HG02571 (cell line): ENCODE measurements at regions not wholly inside any gene's neighbourhood (a gene's known extent, or its start where the extent isn't known, plus 50 kb on each side); places are given as distances from the start of the nearest gene placed in this dataset.
"Not testable (repeated sequence)": the region's sequence is repeated elsewhere in the genome, so short reads cannot be mapped to it uniquely, and the experiment has no call there.

Experiments
- ATAC-seq: cut with Tn5 transposase; IDR thresholded peaks from one replicate; pipeline ENCODE4 v1.9.1; 2021; ENCODE audit warnings: mild to moderate bottlenecking, moderate library complexity; ENCODE audit not compliant: unreplicated experiment

DNA sequence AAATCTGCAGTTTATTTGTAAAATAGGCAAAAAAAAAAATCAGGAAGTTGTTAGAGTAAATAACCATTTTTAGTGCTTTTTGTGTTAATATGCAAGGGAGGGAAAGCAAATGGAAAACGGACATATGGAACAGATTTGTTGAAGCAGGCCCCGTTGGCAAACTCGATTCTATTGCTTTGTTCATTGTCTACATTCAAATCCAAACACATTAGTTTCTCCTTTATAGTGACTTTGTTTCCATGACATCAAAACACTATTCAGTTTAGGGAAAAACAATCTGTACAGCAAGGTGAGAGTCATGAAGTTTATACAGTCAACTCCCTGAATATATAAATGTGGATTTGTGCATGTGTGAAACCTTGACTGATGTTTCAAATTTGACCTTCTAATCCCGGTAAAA lies 142.2 kb downstream of the FAM47A start:
- ATAC-seq = no peak

DNA sequence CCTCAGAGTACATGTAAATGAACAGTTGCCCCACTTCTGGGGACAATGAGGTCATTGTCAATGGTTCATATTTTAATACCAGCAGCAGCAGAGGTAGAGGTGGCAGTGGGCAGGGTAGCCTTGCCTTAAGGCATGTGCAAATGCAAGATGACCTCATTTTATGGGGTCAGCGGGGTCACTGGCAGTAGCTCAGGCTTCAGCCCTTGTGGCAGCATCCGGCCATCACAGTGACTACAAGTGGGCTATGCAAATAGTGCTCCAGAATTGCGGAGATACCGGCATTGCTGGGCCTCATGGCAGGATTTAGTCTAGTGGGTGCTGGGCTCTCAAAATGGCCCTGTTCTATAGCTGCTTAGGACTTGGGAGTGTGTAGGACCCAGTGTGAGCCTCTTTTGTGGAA lies 144.7 kb downstream of the FAM47A start:
- ATAC-seq = no peak

DNA sequence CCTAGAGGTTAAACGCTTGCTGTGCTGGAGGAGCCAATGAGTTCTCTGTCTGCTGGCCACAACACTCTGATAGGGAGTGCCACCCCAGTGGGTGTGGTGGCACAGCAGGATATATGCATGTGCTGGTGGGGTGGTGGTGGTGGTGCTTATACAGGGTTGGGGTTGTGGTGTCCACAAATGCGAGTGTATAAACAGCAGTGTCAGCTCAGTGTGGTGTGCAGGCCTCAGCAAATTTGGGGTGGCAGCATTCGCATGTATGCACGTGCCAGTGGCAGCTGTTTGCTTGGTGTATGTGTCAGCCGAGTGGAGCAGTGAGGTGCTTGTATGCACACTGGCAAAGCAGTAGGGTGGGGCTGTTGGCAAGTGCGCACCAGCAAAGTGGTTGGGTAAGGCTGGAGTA lies 157.4 kb downstream of the FAM47A start:
- ATAC-seq = no peak

DNA sequence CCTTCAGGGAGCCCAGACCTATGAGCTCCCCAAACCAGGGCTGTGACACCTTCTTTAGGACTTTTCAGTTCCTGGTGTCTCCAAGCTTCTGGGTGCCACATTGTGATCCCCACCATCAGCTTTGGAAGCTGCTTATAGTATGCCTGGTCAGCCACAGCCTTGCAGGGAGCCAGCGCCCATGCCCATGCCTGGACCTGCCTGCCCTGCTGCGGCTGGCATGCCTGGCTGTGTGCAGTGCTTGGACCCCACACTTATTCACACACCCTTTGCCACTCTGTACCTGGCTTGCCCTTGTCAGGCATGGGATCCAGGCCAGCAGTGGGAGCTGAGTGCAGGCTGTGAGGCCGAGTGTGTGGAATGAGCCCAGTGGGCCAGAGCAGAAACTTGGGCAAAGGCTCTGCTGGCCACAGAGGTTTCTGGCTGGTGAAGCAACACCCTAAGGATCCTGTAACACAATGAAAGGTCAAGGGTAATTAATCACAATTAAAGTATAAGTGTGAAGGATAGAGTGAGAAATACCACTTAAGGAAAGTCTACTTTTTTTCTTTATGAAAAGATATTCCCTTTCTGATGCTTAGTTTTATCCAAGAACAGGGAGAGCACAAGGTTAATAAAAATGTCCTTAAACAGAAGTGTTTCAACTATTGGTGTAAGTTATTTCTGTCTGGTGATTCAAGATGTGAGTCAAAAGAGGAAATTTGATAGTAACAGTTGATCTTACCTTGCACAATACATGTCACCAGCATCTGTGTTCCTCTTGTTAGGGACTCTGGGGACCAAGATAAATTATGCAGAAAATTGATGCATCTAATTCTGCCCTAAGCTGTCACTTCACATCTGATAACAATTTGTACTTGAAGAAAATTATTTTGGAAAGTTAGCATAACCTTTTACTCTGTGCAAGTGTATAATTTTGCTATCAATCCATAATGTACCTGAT lies 161.8 kb downstream of the FAM47A start:
- ATAC-seq = no peak

DNA sequence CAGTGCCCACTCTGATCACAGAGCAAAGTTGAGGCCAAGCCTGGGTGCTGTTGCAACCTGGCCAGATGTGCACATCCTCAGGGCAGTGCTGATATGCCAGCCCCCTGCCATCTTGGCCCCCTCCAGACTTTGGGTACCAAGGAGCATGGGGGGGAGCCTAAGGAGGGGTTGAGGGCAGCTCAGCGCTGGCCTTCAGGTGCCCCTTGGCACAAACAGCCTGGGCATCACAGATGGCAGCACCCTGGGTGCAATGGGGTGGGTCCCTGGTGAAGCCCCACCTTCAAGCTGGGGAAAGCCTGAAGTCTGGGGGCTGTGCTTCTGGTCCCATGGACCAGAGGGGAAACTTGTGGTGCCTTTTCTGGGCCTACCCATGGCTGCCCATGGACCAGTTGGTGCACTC lies 163.0 kb downstream of the FAM47A start:
- no peak for ATAC-seq

DNA sequence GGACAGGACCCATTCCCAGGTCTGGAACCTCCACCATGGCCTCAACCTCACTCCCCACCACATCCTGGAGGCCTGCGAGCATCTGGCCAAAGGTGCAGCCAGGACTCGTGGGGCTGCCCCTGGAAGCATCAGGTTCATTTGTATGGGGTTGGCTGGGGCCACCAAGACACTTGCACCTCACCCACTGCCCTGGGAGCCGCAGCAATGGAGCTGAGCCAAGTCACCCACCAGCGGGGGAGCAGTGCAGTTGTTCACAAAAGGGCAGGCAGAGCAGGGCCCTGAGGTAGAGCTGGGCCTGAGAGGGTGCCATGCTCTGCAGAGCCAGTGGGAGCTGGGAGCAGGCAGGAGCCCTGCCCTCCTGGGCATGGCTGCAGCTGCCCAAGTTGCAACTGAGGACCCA lies 163.5 kb downstream of the FAM47A start:
- no peak for ATAC-seq

DNA sequence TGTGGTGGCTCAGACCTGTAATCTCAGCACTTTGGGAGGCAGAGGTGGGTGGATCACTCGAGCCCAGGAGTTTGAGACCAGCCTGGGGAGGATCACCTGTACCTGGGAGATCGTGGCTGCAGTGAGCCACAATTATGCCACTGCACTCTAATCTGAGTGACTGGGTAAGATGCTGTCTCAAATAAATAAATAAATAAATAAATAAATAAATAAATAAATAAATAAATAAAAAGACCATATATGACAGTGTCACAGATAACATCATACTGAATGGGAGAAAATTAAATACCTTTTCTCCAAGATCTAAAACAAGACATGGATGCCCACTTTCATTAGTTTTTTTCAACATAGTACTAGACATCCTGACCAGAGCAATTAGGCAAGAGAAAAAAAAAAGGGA lies 182.8 kb downstream of the FAM47A start:
- no peak for ATAC-seq

DNA sequence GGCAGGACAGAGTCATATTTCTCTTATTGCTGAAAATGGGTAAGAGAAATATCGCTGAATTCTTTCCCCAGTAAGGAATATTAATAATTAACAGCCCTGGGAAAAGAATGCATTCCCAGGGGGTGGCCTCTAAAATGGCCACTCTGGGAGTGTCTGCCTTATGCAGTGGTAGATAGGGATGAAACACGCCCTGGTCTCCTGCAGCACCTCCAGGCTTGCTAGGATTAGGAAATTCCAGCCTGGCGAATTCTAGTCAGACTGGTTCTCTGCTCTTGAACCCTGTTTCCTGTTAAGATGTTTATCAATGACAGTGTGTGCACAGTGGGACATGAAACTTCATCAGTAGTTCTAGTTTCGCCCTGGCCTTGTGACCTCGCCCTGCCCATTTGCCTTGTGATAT lies 205.9 kb downstream of the FAM47A start:
- ATAC-seq = not testable (repeated sequence)

DNA sequence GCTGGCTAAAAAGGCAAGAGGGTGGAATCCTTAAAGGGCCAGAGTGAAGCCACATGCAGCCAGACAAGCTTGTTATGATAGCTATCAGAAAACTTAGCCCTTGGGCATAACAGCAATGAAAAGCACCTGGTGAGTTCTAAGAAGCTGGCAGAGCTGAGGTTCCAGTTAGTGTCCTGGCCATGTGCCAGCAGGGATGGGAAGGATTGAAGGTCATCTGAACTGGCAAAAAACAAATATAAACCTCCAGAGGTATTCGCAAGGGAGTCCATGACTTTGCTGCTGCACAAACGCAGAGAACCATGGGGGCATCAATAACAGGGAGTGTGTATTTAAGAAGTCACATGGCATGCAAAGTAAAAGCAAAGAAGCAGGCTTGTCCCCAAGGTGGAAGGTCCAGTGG lies 208.9 kb downstream of the FAM47A start:
- ATAC-seq = no peak

DNA sequence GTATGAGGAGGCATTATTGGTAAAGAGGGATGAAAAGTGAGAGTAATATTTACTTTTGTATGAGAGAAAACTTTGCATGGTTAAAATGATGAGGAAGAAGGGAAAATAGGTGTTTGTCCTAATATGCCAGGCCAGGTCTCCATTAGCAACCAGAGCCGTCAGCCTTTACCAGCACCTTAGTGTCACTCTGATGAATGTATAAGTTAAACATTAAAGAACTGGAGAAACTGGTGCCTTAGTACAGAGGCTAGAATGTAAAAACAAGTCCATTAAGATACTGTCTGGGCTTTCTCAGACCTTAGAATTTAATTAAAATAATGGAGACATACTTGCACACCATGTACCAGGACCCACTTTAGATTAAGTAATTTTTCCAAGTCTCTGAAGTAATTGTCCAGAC lies 222.3 kb downstream of the FAM47A start:
- ATAC-seq = no peak

DNA sequence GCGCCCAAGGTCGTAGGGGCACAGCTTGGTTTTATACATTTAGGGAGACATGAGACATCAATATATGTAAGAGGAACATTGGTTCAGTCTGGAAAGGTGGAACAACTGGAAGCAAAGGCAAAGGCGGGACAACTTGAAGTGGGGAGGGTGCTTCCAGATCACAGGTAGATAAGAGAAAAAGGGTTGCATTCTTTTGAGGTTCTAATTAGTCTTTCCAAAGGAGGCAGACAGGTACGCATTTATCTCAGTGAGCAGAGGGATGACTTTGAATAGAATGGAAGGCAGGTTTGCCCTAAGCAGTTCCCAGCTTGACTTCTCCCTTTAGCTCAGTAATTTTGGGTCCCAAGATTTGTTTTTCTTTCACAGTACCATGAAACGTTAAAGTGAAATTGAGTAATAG lies 223.2 kb downstream of the FAM47A start:
- no peak for ATAC-seq

DNA sequence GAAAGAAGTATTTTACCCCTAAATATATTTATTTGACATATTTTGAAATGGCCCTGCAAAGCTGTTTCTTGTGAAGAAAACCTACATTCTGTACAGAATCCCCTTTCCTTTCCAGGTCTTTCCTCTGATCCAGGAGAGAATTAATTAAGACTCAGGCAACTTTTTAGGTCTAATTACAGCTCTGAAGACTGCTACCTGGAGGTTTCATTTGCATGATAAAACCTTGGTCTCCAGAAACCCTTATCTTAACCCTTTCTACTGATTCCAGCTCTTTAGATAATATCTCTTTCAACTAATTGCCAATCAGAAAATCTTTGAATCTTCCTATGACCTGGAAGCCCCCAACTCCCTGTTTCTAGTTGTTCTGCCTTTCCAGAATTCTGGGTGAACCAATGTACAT lies 224.0 kb downstream of the FAM47A start:
- ATAC-seq = no peak

DNA sequence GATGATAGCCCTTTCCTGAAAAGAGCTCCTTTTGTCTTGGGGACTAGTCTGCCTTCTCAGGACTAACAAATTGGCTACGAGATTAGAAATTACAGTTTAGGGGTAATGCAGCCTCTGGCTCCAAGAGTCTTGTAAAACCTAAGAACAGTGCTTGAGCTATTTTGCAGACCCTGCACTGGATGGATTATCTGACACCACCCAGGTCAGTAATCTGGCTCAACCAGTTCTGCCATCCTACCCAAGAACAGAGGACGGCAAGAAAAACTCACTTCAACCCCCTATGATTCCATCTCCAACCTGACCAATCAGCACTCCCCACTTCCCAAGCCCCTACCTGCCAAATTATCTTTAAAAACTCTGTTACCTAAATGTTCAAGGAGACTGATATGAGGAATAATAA lies 225.1 kb downstream of the FAM47A start:
- no peak for ATAC-seq

DNA sequence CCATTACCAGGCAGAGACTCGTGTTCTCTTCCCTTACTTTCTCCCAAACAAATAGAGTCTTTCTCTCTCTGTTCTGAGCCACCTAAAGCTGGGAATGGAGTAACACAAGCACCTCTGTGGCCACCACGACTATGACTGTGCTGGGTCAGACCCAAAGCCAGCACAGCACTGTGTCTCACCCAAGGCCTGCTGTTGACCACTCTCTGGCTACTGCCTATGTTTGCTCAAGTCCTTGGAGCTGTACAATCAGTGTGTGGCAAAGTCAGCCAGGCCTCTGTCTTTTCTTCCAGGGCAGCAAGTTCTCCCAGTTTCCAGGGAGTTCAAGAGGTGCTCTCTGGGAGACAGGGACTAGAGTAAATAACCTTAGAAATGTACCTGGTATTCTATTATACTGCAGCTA lies 239.4 kb downstream of the FAM47A start:
- no peak for ATAC-seq

DNA sequence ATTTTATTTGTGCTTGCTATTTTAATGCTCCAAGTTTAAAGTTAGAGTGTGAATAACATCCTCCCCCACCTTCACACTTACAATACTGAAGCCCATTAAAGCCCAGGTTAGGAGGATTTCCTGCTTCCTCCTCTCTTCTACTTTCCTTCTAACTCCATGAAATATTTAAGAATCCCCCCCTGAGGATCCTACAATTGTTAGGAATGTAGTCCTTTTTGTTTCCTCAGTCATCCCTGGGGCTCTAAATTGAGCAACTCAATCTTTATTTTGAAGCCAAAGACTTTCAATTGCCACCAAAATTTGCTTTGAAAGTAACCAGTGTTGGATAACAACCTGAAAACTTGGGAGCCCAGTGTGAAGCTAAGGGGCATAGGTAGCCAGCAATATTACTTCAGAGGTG lies 276.9 kb downstream of the FAM47A start:
- no peak for ATAC-seq

DNA sequence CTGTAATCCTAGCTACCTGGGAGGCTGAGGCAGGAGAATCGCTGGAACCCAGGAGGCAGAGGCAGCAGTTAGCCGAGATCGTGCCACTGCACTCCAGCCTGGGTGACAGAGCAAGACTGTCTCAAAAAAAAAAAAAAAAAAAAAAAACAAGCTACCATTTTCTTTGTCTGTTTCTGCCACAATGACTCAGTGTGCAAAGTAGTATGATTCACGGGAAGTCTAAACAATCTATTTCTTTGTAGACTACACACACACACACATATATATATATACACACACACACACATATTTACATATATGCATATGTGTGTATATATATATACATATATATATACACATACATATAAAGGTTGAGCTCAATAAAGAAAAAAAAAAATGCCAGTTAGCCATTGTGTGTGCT lies 280.0 kb downstream of the FAM47A start:
- not testable (repeated sequence) for ATAC-seq

DNA sequence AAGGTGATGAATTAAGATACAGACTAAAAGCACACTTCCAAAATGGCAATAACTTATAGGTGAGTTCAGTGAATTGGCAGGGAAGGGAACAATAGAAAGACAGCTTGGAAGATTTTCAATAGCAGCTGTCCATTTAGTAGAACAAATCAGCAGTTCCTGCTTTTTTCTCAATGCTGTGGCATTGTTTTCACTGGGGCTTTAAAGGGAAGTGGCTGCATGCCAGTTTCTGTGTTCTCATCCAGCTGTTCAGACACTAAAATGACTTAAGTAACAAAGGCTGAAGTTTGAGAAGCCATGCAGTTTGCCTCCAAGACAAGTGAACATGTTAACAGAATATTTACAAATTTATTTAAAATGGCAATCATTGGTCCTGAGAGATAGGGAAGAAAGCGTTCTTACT lies 291.9 kb downstream of the FAM47A start:
- no peak for ATAC-seq

DNA sequence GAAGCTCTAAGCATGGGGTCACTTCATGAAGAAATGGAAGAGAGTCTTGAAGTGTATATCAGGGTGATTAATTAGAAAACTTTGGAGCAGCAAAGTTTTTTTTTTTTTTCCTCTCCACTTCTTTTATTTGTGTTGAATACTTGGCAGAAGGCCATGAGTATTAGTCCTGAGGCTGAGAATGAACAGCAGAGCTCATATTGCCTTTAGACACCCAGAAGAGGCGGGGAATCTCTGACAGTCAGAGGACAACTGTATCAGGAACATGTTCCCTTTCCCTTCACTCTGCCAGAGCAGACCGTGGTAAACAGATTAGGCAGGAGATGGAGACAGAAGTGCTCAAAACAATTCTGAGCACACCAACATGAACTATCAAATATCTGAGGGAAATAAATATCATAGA lies 300.9 kb downstream of the FAM47A start:
- no peak for ATAC-seq

DNA sequence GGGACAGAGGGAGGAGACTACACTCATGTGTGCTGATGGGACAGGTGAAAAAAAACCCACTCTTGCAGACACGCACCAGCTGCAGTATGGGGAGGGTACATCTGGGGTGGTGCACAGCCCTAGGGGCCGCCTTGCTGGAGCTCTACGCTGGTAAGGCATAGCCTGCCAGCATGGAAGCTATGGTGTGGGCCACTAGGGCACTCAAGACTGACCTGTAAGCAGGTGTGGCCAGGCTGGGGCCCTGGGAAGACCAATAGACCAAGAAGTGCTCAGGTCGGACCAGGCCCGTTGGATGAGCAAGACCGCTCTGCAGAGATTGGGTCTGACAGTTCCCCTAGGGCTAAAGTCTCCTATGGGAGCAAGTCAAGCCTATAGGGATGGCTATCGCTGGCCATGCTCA lies 314.8 kb downstream of the FAM47A start:
- ATAC-seq = no peak

DNA sequence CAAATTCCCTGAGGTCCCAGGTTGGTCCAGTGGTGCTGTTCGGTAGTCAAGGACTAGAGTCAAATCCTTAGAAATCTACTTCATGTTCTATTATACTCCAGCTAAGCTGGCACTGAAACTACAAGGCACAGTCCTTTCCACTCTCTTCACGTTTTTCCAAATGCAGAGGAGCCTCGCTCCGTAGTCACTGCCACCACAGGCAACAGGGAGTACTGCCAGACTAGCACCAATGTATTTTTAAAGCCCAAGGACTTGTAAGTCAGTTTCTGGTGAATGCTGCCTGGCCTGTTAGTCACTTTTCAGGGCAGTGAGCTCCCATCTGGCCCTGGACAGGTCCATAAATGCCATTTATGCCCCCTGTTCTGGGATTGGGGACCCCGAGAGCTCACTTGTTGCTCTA lies 323.5 kb downstream of the FAM47A start:
- ATAC-seq = no peak

DNA sequence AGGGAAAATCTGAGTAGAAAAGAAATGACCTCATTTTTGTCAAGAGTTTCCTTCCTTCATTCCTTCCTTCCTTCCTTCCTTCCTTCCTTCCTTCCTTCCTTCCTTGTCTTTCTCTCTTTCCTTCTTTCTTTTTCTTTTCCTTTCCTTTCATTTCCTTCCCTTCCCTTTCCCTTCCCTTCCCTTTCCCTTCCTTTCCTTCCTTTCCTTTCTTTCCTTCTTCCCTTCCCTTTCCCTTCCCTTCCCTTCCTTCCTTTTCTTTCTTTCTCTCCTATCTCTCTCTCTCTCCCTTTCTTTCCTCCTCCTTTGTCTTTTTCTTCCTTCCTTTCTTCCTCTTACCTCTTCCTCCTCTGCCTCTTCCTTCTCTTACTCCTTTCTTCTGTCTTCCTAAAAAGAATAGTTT lies 347.6 kb downstream of the FAM47A start:
- ATAC-seq = no peak

DNA sequence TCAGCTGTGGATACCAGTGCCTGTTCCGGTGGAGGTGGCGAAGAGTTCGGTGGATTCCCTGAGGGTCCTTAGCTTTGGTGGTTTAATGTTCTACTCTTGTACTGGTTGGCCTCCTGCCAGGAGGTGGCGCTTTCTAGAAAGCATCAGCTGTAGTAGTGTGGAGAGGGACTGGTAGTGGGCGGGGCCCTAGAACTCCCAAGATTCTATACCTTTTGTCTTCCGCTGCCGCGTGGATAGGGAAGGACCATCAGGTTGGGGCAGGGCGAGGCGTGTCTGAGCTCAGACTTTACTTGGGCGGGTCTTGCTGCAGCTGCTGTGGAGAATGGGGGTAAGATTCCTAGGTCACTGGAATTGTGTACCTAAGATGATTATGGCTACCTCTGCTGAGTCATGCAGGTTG lies 390.3 kb downstream of the FAM47A start:
- ATAC-seq = no peak

DNA sequence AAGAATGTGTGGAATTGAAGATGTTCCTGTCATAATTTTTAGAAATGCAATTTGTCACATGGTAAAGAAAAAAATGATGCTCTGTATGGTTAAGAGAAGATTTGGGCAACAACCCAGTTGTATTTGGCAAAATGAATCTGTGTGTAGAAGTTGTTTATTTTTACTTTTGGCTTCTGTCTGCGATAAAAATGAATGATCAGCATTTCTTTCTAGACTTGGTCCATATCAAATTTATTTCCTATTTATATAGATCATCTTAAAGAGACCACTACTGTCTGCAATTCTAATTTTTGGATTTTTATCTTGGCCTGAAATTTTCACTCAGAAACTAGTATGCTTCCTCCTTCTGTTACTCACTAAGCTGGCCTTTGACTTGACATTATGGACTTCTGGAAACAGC lies 396.9 kb downstream of the FAM47A start:
- no peak for ATAC-seq
